Activated naive CD4-positive, alpha-beta T cell treated with anti-CD3 and anti-CD28 coated beads, Interleukin-2, amount 10 ng/mL, durations not matched to agents 7 days and 5 days (primary cell): ENCODE measurements at regions not wholly inside any gene's neighbourhood (a gene's known extent, or its start where the extent isn't known, plus 50 kb on each side); places are given as distances from the start of the nearest gene placed in this dataset.

ENCODE experiments used
- CTCF ChIA-PET: fragments of 350-600 bp; sonication (Branson Sonifier 250); formaldehyde crosslinking; loops from one replicate; lab custom pipeline; 2021; ENCODE audit warnings: antibody characterized with exemption; lab: Charles Lee
- DNase-seq: peaks from one replicate; pipeline ENCODE4 v3.0.0-alpha.2; 2020
- H3K27ac Mint-ChIP-seq: one replicate; pipeline ENCODE4 v1.8.0; 2021; ENCODE audit warnings: mild to moderate bottlenecking, moderate library complexity, mixed read lengths
- H3K27me3 Mint-ChIP-seq: one replicate; pipeline ENCODE4 v1.8.0; 2021; ENCODE audit warnings: mild to moderate bottlenecking, mixed read lengths
- H3K36me3 Mint-ChIP-seq: one replicate; pipeline ENCODE4 v1.8.0; 2021; ENCODE audit warnings: mixed read lengths
- H3K4me1 Mint-ChIP-seq: one replicate; pipeline ENCODE4 v1.8.0; 2021; ENCODE audit warnings: mixed read lengths
- H3K4me3 Mint-ChIP-seq: one replicate; pipeline ENCODE4 v1.8.0; 2021; ENCODE audit warnings: mild to moderate bottlenecking, moderate library complexity, mixed read lengths
- H3K9me3 Mint-ChIP-seq: one replicate; pipeline ENCODE4 v1.8.0; 2021; ENCODE audit warnings: mixed read lengths

GRCh38 chr2:239778042-239778851 is 246.9 kb downstream of the NDUFA10 start:
- peak; percentile 13 for DNase-seq
- Mint-ChIP-seq H3K27me3 (peaks cover 13% of the 10 kb centered on the region), H3K4me1 (no peaks in the 10 kb centered on the region), H3K36me3 (no peaks in the 10 kb centered on the region), H3K4me3 (no peak overlapping the region), H3K9me3 (no peaks in the 10 kb centered on the region), H3K27ac (no peak overlapping the region)
- CTCF ChIA-PET = no interaction called here

- DNase-seq = no peak
- H3K27ac Mint-ChIP-seq = no peak overlapping the region
- H3K4me1 Mint-ChIP-seq = no peaks in the 10 kb centered on the region
- H3K27me3 Mint-ChIP-seq = peaks cover 17% of the 10 kb centered on the region
- no peaks in the 10 kb centered on the region for H3K9me3 Mint-ChIP-seq
- CTCF ChIA-PET = no interaction called here
- no peaks in the 10 kb centered on the region for H3K36me3 Mint-ChIP-seq
- no peak overlapping the region for H3K4me3 Mint-ChIP-seq
These were observed 247.9 kb downstream of the NDUFA10 start for GRCh38 chr2:239777219-239777618.

GRCh38 chr2:239776436-239777005 is 248.6 kb downstream of the NDUFA10 start:
- Mint-ChIP-seq H3K4me3 (no peak overlapping the region), H3K4me1 (no peaks in the 10 kb centered on the region), H3K27ac (no peak overlapping the region), H3K9me3 (peaks cover 2% of the 10 kb centered on the region), H3K27me3 (peaks cover 18% of the 10 kb centered on the region), H3K36me3 (no peaks in the 10 kb centered on the region)
- DNase-seq = peak; percentile 14
- CTCF ChIA-PET = no interaction called here

GRCh38 chr2:239775623-239776435 is 249.3 kb downstream of the NDUFA10 start:
- H3K4me1 Mint-ChIP-seq = no peaks in the 10 kb centered on the region

GRCh38 chr2:239774933-239775622 is 250.1 kb downstream of the NDUFA10 start:
- CTCF ChIA-PET = no interaction called here
- Mint-ChIP-seq H3K36me3 (no peaks in the 10 kb centered on the region), H3K27me3 (peaks cover 12% of the 10 kb centered on the region), H3K4me3 (no peak overlapping the region), H3K4me1 (no peaks in the 10 kb centered on the region), H3K9me3 (peaks cover 4% of the 10 kb centered on the region), H3K27ac (no peak overlapping the region)
- peak; percentile 11 for DNase-seq

More at GRCh38 chr2:239775623-239776435, 249.3 kb downstream of the NDUFA10 start:
- peak; percentile 8 for DNase-seq
- Mint-ChIP-seq H3K4me3 (no peak overlapping the region), H3K27ac (no peak overlapping the region), H3K27me3 (peaks cover 18% of the 10 kb centered on the region), H3K9me3 (peaks cover 4% of the 10 kb centered on the region), H3K36me3 (no peaks in the 10 kb centered on the region)
- CTCF ChIA-PET = no interaction called here

- CTCF ChIA-PET = no interaction called here
- H3K4me1 Mint-ChIP-seq = no peaks in the 10 kb centered on the region
- peaks cover 8% of the 10 kb centered on the region for H3K27me3 Mint-ChIP-seq
- peak; percentile 10 for DNase-seq
- H3K9me3 Mint-ChIP-seq = peaks cover 4% of the 10 kb centered on the region
- H3K36me3 Mint-ChIP-seq = no peaks in the 10 kb centered on the region
- no peak overlapping the region for H3K4me3 Mint-ChIP-seq
- H3K27ac Mint-ChIP-seq = no peak overlapping the region
These were observed 251.0 kb downstream of the NDUFA10 start for GRCh38 chr2:239774142-239774462.

GRCh38 chr2:239773228-239774141 is 251.7 kb downstream of the NDUFA10 start:
- H3K36me3 Mint-ChIP-seq = no peaks in the 10 kb centered on the region
- H3K27me3 Mint-ChIP-seq = peaks cover 12% of the 10 kb centered on the region
- H3K4me1 Mint-ChIP-seq = no peaks in the 10 kb centered on the region

GRCh38 chr2:239772721-239773120 is 252.4 kb downstream of the NDUFA10 start:
- H3K9me3 Mint-ChIP-seq = peaks cover 4% of the 10 kb centered on the region
- no peaks in the 10 kb centered on the region for H3K4me1 Mint-ChIP-seq
- CTCF ChIA-PET = no interaction called here
- peak; percentile 16 for DNase-seq
- no peaks in the 10 kb centered on the region for H3K36me3 Mint-ChIP-seq
- no peak overlapping the region for H3K27ac Mint-ChIP-seq
- H3K27me3 Mint-ChIP-seq = peaks cover 12% of the 10 kb centered on the region
- H3K4me3 Mint-ChIP-seq = no peak overlapping the region

More at GRCh38 chr2:239773228-239774141, 251.7 kb downstream of the NDUFA10 start:
- no peak for DNase-seq
- CTCF ChIA-PET = no interaction called here
- H3K9me3 Mint-ChIP-seq = peaks cover 4% of the 10 kb centered on the region
- no peak overlapping the region for H3K4me3 Mint-ChIP-seq
- no peak overlapping the region for H3K27ac Mint-ChIP-seq

GRCh38 chr2:239770246-239770639 is 254.9 kb downstream of the NDUFA10 start:
- peaks cover 12% of the 10 kb centered on the region for H3K27me3 Mint-ChIP-seq
- peaks cover 4% of the 10 kb centered on the region for H3K9me3 Mint-ChIP-seq
- CTCF ChIA-PET = no interaction called here
- H3K27ac Mint-ChIP-seq = no peak overlapping the region
- H3K36me3 Mint-ChIP-seq = no peaks in the 10 kb centered on the region
- no peak overlapping the region for H3K4me3 Mint-ChIP-seq
- H3K4me1 Mint-ChIP-seq = no peaks in the 10 kb centered on the region
- DNase-seq = no peak

- H3K9me3 Mint-ChIP-seq = peaks cover 4% of the 10 kb centered on the region
- DNase-seq = peak; percentile 3
- H3K4me3 Mint-ChIP-seq = no peak overlapping the region
- CTCF ChIA-PET = no interaction called here
- no peaks in the 10 kb centered on the region for H3K36me3 Mint-ChIP-seq
- H3K27me3 Mint-ChIP-seq = peaks cover 14% of the 10 kb centered on the region
- no peak overlapping the region for H3K27ac Mint-ChIP-seq
- no peaks in the 10 kb centered on the region for H3K4me1 Mint-ChIP-seq
These were observed 255.4 kb downstream of the NDUFA10 start for GRCh38 chr2:239769554-239770245.

- no peak overlapping the region for H3K4me3 Mint-ChIP-seq
- H3K4me1 Mint-ChIP-seq = no peaks in the 10 kb centered on the region
- H3K27ac Mint-ChIP-seq = no peak overlapping the region
- no peaks in the 10 kb centered on the region for H3K36me3 Mint-ChIP-seq
- peaks cover 4% of the 10 kb centered on the region for H3K9me3 Mint-ChIP-seq
- CTCF ChIA-PET = no interaction called here
- no peak for DNase-seq
- peaks cover 14% of the 10 kb centered on the region for H3K27me3 Mint-ChIP-seq
These were observed 256.1 kb downstream of the NDUFA10 start for GRCh38 chr2:239768907-239769553.

- CTCF ChIA-PET = no interaction called here
- peaks cover 4% of the 10 kb centered on the region for H3K9me3 Mint-ChIP-seq
- no peak overlapping the region for H3K27ac Mint-ChIP-seq
- DNase-seq = no peak
- H3K4me3 Mint-ChIP-seq = no peak overlapping the region
- H3K4me1 Mint-ChIP-seq = no peaks in the 10 kb centered on the region
- no peaks in the 10 kb centered on the region for H3K36me3 Mint-ChIP-seq
- H3K27me3 Mint-ChIP-seq = peaks cover 14% of the 10 kb centered on the region
These were observed 256.9 kb downstream of the NDUFA10 start for GRCh38 chr2:239768031-239768790.
